ENCODE measurements at regions not wholly inside any gene's neighbourhood (a gene's known extent, or its start where the extent isn't known, plus 50 kb on each side); places are given as distances from the start of the nearest gene placed in this dataset.
A peak's percentile ranks its signal among the peaks of the same experiment; 100 is the strongest.

DNA sequence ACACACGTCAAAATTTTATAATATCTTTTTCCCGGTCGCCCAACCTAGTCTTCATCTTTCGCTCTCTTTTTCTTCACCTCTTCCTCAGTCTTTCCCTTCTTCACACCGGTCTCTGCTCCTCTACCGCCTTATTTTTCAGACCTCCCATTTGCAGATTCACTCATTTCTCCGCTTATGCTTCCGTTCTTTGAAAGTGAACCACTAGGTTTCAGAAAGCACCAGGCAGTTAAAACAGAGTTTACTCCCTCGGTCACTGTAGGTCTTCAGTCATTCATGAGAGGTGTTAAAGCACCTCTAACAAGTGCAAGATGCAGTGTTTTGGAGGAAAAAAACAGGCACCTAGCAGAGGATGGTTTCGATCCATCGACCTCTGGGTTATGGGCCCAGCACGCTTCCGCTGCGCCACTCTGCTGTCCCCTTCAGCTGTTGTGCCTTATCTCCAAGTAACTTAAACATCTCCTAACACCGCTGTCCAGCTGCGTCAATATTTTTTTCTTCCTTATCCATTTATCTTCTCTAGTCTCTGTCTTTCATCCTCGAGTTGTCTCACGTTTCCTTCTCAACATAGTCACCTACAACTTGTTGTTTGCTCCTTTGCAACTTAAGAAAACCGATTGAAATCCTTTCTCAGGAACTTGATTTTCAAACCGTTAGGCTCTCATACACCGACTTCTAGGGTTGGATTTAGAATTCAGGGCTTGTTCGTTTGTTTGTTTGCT is 119.7 kb upstream of the ZNF184 start (continued):
- TF ChIP-seq, protein P1, sequence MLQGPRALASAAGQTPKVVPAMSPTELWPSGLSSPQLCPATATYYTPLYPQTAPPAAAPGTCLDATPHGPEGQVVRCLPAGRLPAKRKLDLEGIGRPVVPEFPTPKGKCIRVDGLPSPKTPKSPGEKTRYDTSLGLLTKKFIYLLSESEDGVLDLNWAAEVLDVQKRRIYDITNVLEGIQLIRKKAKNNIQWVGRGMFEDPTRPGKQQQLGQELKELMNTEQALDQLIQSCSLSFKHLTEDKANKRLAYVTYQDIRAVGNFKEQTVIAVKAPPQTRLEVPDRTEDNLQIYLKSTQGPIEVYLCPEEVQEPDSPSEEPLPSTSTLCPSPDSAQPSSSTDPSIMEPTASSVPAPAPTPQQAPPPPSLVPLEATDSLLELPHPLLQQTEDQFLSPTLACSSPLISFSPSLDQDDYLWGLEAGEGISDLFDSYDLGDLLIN (CRISPR knock-in tag; IDR thresholded peaks at IDR 0.05; ENCODE audit: borderline replicate concordance): 0 out of 2 replicates have a peak, but pooled peaks have one; percentile 41
- no peak for TF ChIP-seq MXD4 (CRISPR knock-in tag; IDR thresholded peaks at IDR 0.05)
- peak; percentile 98 for TF ChIP-seq MAF1 (CRISPR knock-in tag; IDR thresholded peaks at IDR 0.05; ENCODE audit: borderline replicate concordance)
- TF ChIP-seq MTA1 (CRISPR knock-in tag; IDR thresholded peaks at IDR 0.05; ENCODE audit: borderline replicate concordance): no peak
- TF ChIP-seq ZNF121 (CRISPR knock-in tag; IDR thresholded peaks at IDR 0.05): 0 out of 2 replicates have a peak, but pooled peaks have one; percentile 56
- TF ChIP-seq ZNF569 (CRISPR knock-in tag; IDR thresholded peaks at IDR 0.05; ENCODE audit: borderline replicate concordance): no peak
- TF ChIP-seq ZNF337 (CRISPR knock-in tag; IDR thresholded peaks at IDR 0.05; ENCODE audit: borderline replicate concordance, low read depth): no peak
- no peak for TF ChIP-seq ZNF530 (CRISPR knock-in tag; IDR thresholded peaks at IDR 0.05; ENCODE audit: low read depth)
- no peak for TF ChIP-seq POLR2AphosphoS5 (IDR thresholded peaks at IDR 0.05; ENCODE audit: low read depth, low read length)
- peak; percentile 34; the same call in 1 of the 2 replicates for TF ChIP-seq DR1 (CRISPR knock-in tag; IDR thresholded peaks at IDR 0.05)
- TF ChIP-seq CHD2 (IDR thresholded peaks at IDR 0.05; ENCODE audit: low read depth, low read length): no peak
- peak; percentile 77 for TF ChIP-seq KAT8 (CRISPR knock-in tag; IDR thresholded peaks at IDR 0.05)
- no peak for TF ChIP-seq TAF15 (IDR thresholded peaks at IDR 0.05; ENCODE audit: low read depth, low read length, poor library complexity, severe bottlenecking)
- TF ChIP-seq, protein P2, sequence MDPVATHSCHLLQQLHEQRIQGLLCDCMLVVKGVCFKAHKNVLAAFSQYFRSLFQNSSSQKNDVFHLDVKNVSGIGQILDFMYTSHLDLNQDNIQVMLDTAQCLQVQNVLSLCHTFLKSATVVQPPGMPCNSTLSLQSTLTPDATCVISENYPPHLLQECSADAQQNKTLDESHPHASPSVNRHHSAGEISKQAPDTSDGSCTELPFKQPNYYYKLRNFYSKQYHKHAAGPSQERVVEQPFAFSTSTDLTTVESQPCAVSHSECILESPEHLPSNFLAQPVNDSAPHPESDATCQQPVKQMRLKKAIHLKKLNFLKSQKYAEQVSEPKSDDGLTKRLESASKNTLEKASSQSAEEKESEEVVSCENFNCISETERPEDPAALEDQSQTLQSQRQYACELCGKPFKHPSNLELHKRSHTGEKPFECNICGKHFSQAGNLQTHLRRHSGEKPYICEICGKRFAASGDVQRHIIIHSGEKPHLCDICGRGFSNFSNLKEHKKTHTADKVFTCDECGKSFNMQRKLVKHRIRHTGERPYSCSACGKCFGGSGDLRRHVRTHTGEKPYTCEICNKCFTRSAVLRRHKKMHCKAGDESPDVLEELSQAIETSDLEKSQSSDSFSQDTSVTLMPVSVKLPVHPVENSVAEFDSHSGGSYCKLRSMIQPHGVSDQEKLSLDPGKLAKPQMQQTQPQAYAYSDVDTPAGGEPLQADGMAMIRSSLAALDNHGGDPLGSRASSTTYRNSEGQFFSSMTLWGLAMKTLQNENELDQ (CRISPR knock-in tag; IDR thresholded peaks at IDR 0.05; ENCODE audit: borderline replicate concordance): no peak
- TF ChIP-seq ZNF317 (CRISPR knock-in tag; IDR thresholded peaks at IDR 0.05): peak; percentile 78
- TF ChIP-seq ZC3H13 (CRISPR knock-in tag; IDR thresholded peaks at IDR 0.05): 0 out of 2 replicates have a peak, but pooled peaks have one; percentile 60
- peak; percentile 72 for TF ChIP-seq DNMT3B (CRISPR knock-in tag; conservative IDR thresholded peaks at IDR 0.05)
- peak; percentile 78 for TF ChIP-seq ZKSCAN1 (IDR thresholded peaks at IDR 0.05; ENCODE audit: low read length)
- TF ChIP-seq, protein P3, sequence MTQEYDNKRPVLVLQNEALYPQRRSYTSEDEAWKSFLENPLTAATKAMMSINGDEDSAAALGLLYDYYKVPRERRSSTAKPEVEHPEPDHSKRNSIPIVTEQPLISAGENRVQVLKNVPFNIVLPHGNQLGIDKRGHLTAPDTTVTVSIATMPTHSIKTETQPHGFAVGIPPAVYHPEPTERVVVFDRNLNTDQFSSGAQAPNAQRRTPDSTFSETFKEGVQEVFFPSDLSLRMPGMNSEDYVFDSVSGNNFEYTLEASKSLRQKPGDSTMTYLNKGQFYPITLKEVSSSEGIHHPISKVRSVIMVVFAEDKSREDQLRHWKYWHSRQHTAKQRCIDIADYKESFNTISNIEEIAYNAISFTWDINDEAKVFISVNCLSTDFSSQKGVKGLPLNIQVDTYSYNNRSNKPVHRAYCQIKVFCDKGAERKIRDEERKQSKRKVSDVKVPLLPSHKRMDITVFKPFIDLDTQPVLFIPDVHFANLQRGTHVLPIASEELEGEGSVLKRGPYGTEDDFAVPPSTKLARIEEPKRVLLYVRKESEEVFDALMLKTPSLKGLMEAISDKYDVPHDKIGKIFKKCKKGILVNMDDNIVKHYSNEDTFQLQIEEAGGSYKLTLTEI (CRISPR knock-in tag; conservative IDR thresholded peaks at IDR 0.05): no peak
- no peak for TF ChIP-seq GTF3A (CRISPR knock-in tag; conservative IDR thresholded peaks at IDR 0.05)
- TF ChIP-seq, protein P4, sequence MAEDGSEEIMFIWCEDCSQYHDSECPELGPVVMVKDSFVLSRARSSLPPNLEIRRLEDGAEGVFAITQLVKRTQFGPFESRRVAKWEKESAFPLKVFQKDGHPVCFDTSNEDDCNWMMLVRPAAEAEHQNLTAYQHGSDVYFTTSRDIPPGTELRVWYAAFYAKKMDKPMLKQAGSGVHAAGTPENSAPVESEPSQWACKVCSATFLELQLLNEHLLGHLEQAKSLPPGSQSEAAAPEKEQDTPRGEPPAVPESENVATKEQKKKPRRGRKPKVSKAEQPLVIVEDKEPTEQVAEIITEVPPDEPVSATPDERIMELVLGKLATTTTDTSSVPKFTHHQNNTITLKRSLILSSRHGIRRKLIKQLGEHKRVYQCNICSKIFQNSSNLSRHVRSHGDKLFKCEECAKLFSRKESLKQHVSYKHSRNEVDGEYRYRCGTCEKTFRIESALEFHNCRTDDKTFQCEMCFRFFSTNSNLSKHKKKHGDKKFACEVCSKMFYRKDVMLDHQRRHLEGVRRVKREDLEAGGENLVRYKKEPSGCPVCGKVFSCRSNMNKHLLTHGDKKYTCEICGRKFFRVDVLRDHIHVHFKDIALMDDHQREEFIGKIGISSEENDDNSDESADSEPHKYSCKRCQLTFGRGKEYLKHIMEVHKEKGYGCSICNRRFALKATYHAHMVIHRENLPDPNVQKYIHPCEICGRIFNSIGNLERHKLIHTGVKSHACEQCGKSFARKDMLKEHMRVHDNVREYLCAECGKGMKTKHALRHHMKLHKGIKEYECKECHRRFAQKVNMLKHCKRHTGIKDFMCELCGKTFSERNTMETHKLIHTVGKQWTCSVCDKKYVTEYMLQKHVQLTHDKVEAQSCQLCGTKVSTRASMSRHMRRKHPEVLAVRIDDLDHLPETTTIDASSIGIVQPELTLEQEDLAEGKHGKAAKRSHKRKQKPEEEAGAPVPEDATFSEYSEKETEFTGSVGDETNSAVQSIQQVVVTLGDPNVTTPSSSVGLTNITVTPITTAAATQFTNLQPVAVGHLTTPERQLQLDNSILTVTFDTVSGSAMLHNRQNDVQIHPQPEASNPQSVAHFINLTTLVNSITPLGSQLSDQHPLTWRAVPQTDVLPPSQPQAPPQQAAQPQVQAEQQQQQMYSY (CRISPR knock-in tag; IDR thresholded peaks at IDR 0.05): no peak

Measured in HepG2 (cell line).